ENCODE measurements at regions not wholly inside any gene's neighbourhood (a gene's known extent, or its start where the extent isn't known, plus 50 kb on each side); places are given as distances from the start of the nearest gene placed in this dataset.

DNA sequence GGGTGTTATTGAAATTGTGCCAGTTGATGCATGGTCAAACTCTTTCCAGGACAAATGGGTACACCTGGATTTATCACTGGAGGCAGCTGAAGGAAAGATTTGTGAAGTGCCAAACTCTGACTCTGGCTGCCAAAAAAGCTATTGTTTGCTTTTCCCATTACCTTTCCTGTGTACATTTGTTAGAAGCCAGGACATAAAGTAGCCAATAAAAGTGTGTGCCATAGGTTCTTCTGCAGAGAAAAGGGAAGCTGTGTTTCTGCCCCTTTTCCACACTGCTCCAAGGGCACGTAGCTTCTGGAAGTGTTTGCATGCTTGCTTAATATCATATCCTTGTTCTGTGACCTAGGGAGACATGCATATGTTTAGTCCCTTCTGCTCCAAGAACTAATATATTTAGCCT is 1114.4 kb downstream of the SLC16A7 start:
- no peak for TF ChIP-seq EZH2phosphoT487 (IDR thresholded peaks at IDR 0.05; ENCODE audit: borderline replicate concordance, low read length)
- TF ChIP-seq, protein P1, sequence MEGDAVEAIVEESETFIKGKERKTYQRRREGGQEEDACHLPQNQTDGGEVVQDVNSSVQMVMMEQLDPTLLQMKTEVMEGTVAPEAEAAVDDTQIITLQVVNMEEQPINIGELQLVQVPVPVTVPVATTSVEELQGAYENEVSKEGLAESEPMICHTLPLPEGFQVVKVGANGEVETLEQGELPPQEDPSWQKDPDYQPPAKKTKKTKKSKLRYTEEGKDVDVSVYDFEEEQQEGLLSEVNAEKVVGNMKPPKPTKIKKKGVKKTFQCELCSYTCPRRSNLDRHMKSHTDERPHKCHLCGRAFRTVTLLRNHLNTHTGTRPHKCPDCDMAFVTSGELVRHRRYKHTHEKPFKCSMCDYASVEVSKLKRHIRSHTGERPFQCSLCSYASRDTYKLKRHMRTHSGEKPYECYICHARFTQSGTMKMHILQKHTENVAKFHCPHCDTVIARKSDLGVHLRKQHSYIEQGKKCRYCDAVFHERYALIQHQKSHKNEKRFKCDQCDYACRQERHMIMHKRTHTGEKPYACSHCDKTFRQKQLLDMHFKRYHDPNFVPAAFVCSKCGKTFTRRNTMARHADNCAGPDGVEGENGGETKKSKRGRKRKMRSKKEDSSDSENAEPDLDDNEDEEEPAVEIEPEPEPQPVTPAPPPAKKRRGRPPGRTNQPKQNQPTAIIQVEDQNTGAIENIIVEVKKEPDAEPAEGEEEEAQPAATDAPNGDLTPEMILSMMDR (IDR thresholded peaks at IDR 0.05; ENCODE audit: low read depth, low read length, poor library complexity, severe bottlenecking): no peak
- H3K9me2 ChIP-seq (replicated peaks; ENCODE audit: control insufficient read depth, low read length): no peaks in the 10 kb centered on the region
- H3K9me3 ChIP-seq (ENCODE audit: control insufficient read depth, insufficient read depth, low read length): no peaks in the 10 kb centered on the region
- no peaks in the 10 kb centered on the region for H4K20me1 ChIP-seq (ENCODE audit: control insufficient read depth, insufficient read depth, low read depth, low read length)
- H3K4me3 ChIP-seq (ENCODE audit: low read length): no peak overlapping the region
- no peak overlapping the region for H3K4me2 ChIP-seq (ENCODE audit: low read length)
- H3K4me1 ChIP-seq (ENCODE audit: control insufficient read depth, low read length): no peaks in the 10 kb centered on the region
- no peaks in the 10 kb centered on the region for H3K27me3 ChIP-seq (ENCODE audit: control insufficient read depth, low read length)
- no peaks in the 10 kb centered on the region for H3K36me3 ChIP-seq (ENCODE audit: control insufficient read depth, low read length)
- H3K27ac ChIP-seq (ENCODE audit: low read depth, low read length): no peak overlapping the region
- no peaks in the 10 kb centered on the region for H3F3A ChIP-seq (ENCODE audit: control insufficient read depth, insufficient read depth)
- no peaks in the 10 kb centered on the region for H3K79me2 ChIP-seq (ENCODE audit: control insufficient read depth, low read length)

DNA sequence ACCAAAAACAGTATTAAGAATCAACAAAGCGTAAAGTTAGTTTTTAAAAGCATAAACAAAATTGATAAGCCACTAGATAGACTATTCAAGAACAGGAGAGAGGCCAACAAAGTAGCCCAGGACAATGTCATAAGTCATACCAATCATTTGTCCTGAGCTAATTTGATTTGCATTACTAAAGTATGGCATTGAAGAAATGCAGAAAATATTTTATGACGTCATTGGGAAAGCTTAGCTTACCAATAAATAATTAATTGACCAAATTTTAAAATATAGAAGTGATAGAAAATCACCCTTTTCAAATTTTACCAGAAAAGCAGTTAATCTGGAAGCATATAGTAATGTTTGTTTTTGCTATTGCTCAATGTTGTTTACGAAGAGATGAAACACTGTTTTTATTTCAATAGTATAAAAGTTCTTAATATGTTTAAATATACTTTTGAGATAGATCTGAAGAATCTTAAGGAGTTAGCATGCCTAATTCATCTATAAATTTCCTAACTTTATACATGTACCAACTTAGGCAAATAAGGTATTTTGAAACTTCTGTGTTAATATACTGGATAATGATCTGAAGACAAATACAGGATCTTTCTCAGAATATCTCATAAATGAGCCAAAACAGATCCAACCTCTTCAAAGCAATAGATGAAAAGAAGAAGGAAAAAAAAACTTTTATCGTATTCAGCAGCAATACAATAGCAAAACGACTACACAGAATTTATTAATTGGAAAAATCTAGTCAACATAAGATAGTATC is 1118.5 kb downstream of the SLC16A7 start:
- Histone ChIP-seq H3K27ac (ENCODE audit: low read depth, low read length) (no peak overlapping the region), H3K4me1 (ENCODE audit: control insufficient read depth, low read length) (no peaks in the 10 kb centered on the region), H3K36me3 (ENCODE audit: control insufficient read depth, low read length) (no peaks in the 10 kb centered on the region), H3F3A (ENCODE audit: control insufficient read depth, insufficient read depth) (no peaks in the 10 kb centered on the region), H3K79me2 (ENCODE audit: control insufficient read depth, low read length) (no peaks in the 10 kb centered on the region), H3K4me3 (ENCODE audit: low read length) (no peak overlapping the region), H3K4me2 (ENCODE audit: low read length) (no peak overlapping the region), H4K20me1 (ENCODE audit: control insufficient read depth, insufficient read depth, low read depth, low read length) (no peaks in the 10 kb centered on the region), H3K27me3 (ENCODE audit: control insufficient read depth, low read length) (no peaks in the 10 kb centered on the region), H3K9me3 (ENCODE audit: control insufficient read depth, insufficient read depth, low read length) (no peaks in the 10 kb centered on the region), H3K9me2 (replicated peaks; ENCODE audit: control insufficient read depth, low read length) (no peaks in the 10 kb centered on the region)
- no peak for TF ChIP-seq EZH2phosphoT487 (IDR thresholded peaks at IDR 0.05; ENCODE audit: borderline replicate concordance, low read length)
- TF ChIP-seq, protein P1 (IDR thresholded peaks at IDR 0.05; ENCODE audit: low read depth, low read length, poor library complexity, severe bottlenecking): no peak

DNA sequence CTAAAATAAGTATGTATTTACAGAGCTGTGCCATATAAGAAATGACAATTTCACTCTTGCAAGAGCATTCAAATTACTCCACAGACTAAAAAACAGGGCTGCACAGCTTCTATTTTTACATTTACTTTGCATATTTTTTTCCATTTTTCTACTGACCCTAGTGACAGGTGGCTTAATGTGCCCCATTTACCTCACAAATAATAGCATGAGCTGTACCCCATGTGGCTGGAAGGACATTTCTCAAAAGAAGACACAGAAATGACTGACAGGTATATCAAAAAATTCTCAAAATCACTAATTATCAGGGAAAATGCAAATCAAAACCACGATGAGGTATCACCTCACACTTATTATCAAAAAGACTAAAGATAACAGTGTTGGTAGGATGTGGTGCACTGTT is 1128.6 kb downstream of the SLC16A7 start:
- H3K27ac ChIP-seq (ENCODE audit: low read depth, low read length): no peak overlapping the region
- H3K4me2 ChIP-seq (ENCODE audit: low read length): no peak overlapping the region
- H3K36me3 ChIP-seq (ENCODE audit: control insufficient read depth, low read length): no peaks in the 10 kb centered on the region
- no peak overlapping the region for H3K4me3 ChIP-seq (ENCODE audit: low read length)
- TF ChIP-seq, protein P1 (IDR thresholded peaks at IDR 0.05; ENCODE audit: low read depth, low read length, poor library complexity, severe bottlenecking): no peak
- TF ChIP-seq EZH2phosphoT487 (IDR thresholded peaks at IDR 0.05; ENCODE audit: borderline replicate concordance, low read length): no peak
- H3F3A ChIP-seq (ENCODE audit: control insufficient read depth, insufficient read depth): no peaks in the 10 kb centered on the region
- H3K9me3 ChIP-seq (ENCODE audit: control insufficient read depth, insufficient read depth, low read length): no peaks in the 10 kb centered on the region
- no peaks in the 10 kb centered on the region for H3K9me2 ChIP-seq (replicated peaks; ENCODE audit: control insufficient read depth, low read length)
- no peaks in the 10 kb centered on the region for H3K79me2 ChIP-seq (ENCODE audit: control insufficient read depth, low read length)
- no peaks in the 10 kb centered on the region for H4K20me1 ChIP-seq (ENCODE audit: control insufficient read depth, insufficient read depth, low read depth, low read length)
- H3K4me1 ChIP-seq (ENCODE audit: control insufficient read depth, low read length): no peaks in the 10 kb centered on the region
- H3K27me3 ChIP-seq (ENCODE audit: control insufficient read depth, low read length): no peaks in the 10 kb centered on the region

Measured in DOHH2 (cell line).